Psoas muscle (tissue), 7 donors: ENCODE measurements at regions not wholly inside any gene's neighbourhood (a gene's known extent, or its start where the extent isn't known, plus 50 kb on each side); places are given as distances from the start of the nearest gene placed in this dataset.

Source experiments
- ATAC-seq, 4 donors: fragments of 200-7000 bp; cut with Tn5 transposase; one replicate each; pipeline ENCODE4 v1.9.1; 2020; ENCODE audit warnings: moderate library complexity in 3 of 4, mild to moderate bottlenecking in 2 of 4
- DNase-seq, 2 donors: peaks; one replicate each; pipeline ENCODE4 v3.0.0-alpha.2; 2020
- H3K27ac ChIP-seq: fragments of 200-600 bp; one replicate; pipeline ENCODE4 v1.8.0; 2022
- H3K27me3 ChIP-seq, 3 donors: fragments of 200-600 bp in 1 of 3; one replicate each; pipeline versions ENCODE4 v1.6.1 to v1.8.0; 2013 to 2022; ENCODE audit warnings: low read length in 2 of 3, mild to moderate bottlenecking in 2 of 3, moderate library complexity in 1 of 3; ENCODE audit not compliant: insufficient read depth in 3 of 3
- H3K36me3 ChIP-seq, 2 donors: fragments of 200-600 bp in 1 of 2; one replicate each; pipeline versions ENCODE4 v1.6.1 to v1.8.0; 2013 to 2022; ENCODE audit warnings: low read depth in 1 of 2, mild to moderate bottlenecking in 1 of 2, moderate library complexity in 1 of 2; ENCODE audit not compliant: insufficient read depth in 1 of 2
- H3K4me1 ChIP-seq: fragments of 200-600 bp; one replicate; pipeline ENCODE4 v1.8.0; 2022
- H3K4me3 ChIP-seq: fragments of 200-600 bp; one replicate; pipeline ENCODE4 v1.8.0; 2022; ENCODE audit warnings: mild to moderate bottlenecking
- H3K9me3 ChIP-seq: fragments of 200-600 bp; one replicate; pipeline ENCODE4 v1.8.0; 2022
- CTCF ChIP-seq: fragments of 200-600 bp; IDR thresholded peaks from one replicate; pipeline ENCODE4 v1.8.0; 2022; ENCODE audit warnings: antibody characterized with exemption
- WGBS, 3 donors: extraction: QIAGEN DNeasy Blood & Tissue Kit; methylation state at CpG; one replicate each; pipeline versions ENCODE4 v1.1.6 to v1.1.7; 2013; 5-methylcytosine and 5-hydroxymethylcytosine counted together
- intact Hi-C, 2 donors: fragments of 100-400 bp; cut with DNase I; formaldehyde crosslinking; loops; one replicate each; pipeline versions ENCODE4 v1.11.0 to v1.14.2; 2022
- donor health status: healthy with polysubstance abuse.
- donor health status: DM: no; HTN: no; CAD: no; lungs with moderate emphysema.
- donor health status: Bipolar disorder and iron deficiency.
- donor health status: healthy.
- donor health status: DM: yes; HTN: yes; CAD: no.
- donor health status: DM: no; HTN: no; CAD: no.
- donor health status: DM: yes; HTN: yes; CAD: no.

GRCh38 chr4:178066338-178066941, 624.2 kb upstream of the AGA start:
- H3K4me3 ChIP-seq, result no peak overlapping the region
- 82 to 89% (median 85%) methylated on average over 2 of the region's 2 CpGs for WGBS, 3 donors
- intact Hi-C loops, result no loop called here
- no peak overlapping the region for H3K27ac ChIP-seq
- H3K36me3 ChIP-seq, result no peaks in the 10 kb centered on the region
- H3K9me3 ChIP-seq, result no peaks in the 10 kb centered on the region
- DNase-seq, result no peak
- H3K27me3 ChIP-seq, result no peaks in the 10 kb centered on the region
- no peak for TF ChIP-seq CTCF
- ATAC-seq, result no peak
- no peaks in the 10 kb centered on the region for H3K4me1 ChIP-seq

- Histone ChIP-seq H3K4me1 (no peaks in the 10 kb centered on the region), H3K4me3 (no peak overlapping the region), H3K9me3 (no peaks in the 10 kb centered on the region), H3K36me3 (no peaks in the 10 kb centered on the region), H3K27me3 (no peaks in the 10 kb centered on the region), H3K27ac (no peak overlapping the region)
- 78 to 92% (median 86%) methylated on average over 4 of the region's 4 CpGs for WGBS, 3 donors
- intact Hi-C loops, result no loop called here
- no peak for DNase-seq
- ATAC-seq, result no peak
- no peak for TF ChIP-seq CTCF
Measured at GRCh38 chr4:178068136-178068535, 625.9 kb upstream of the AGA start.

GRCh38 chr4:178070163-178070562, 627.9 kb upstream of the AGA start:
- Histone ChIP-seq H3K27ac (no peak overlapping the region), H3K9me3 (no peaks in the 10 kb centered on the region), H3K4me1 (no peaks in the 10 kb centered on the region), H3K27me3 (no peaks in the 10 kb centered on the region), H3K4me3 (no peak overlapping the region), H3K36me3 (no peaks in the 10 kb centered on the region)
- DNase-seq, result no peak
- ATAC-seq, result no peak
- no peak for TF ChIP-seq CTCF
- WGBS, 3 donors, result 53 to 75% (median 53%) methylated on average over 1 of the region's 1 CpG
- intact Hi-C loops, result no loop called here

GRCh38 chr4:178080312-178080711, 638.1 kb upstream of the AGA start:
- no peak overlapping the region for H3K4me3 ChIP-seq
- 63 to 68% (median 65%) methylated on average over 1 of the region's 1 CpG for WGBS, 3 donors
- no peak for ATAC-seq
- intact Hi-C loops, result no loop called here
- H3K36me3 ChIP-seq, result no peaks in the 10 kb centered on the region
- H3K9me3 ChIP-seq, result no peaks in the 10 kb centered on the region
- no peaks in the 10 kb centered on the region for H3K27me3 ChIP-seq
- TF ChIP-seq CTCF, result no peak
- DNase-seq, result no peak
- H3K4me1 ChIP-seq, result no peaks in the 10 kb centered on the region
- no peak overlapping the region for H3K27ac ChIP-seq

GRCh38 chr4:178081176-178081575, 638.9 kb upstream of the AGA start:
- H3K27me3 ChIP-seq, result no peaks in the 10 kb centered on the region
- H3K9me3 ChIP-seq, result no peaks in the 10 kb centered on the region
- ATAC-seq, result no peak
- no peaks in the 10 kb centered on the region for H3K36me3 ChIP-seq
- no peak overlapping the region for H3K27ac ChIP-seq
- no peak for TF ChIP-seq CTCF
- intact Hi-C loops, result no loop called here
- H3K4me1 ChIP-seq, result no peaks in the 10 kb centered on the region
- 56 to 58% (median 58%) methylated on average over 2 of the region's 2 CpGs for WGBS, 3 donors
- no peak overlapping the region for H3K4me3 ChIP-seq
- DNase-seq, result no peak
